ENCODE measurements at regions not wholly inside any gene's neighbourhood (a gene's known extent, or its start where the extent isn't known, plus 50 kb on each side); places are given as distances from the start of the nearest gene placed in this dataset.

- Histone ChIP-seq H3K4me2 (no peak overlapping the region), H3K27me3 (ENCODE audit: insufficient read depth) (no peaks in the 10 kb centered on the region)
- POLR2A ChIA-PET, result no interaction called here
These were observed 385.2 kb downstream of the GASK1B start for GRCh38 chr4:157787618-157788017.

GRCh38 chr4:157781361-157781760 is 391.5 kb downstream of the GASK1B start:
- no peak overlapping the region for H3K4me3 ChIP-seq (ENCODE audit: low read depth in 2 of 2, low read length in 1 of 2)
- POLR2A ChIA-PET, result no interaction called here
- H3K9ac ChIP-seq, result no peak overlapping the region
- H3F3A ChIP-seq (replicated peaks; ENCODE audit: insufficient read depth), result no peaks in the 10 kb centered on the region
- no peaks in the 10 kb centered on the region for H3K4me1 ChIP-seq (ENCODE audit: control insufficient read depth in 1 of 2, insufficient read depth in 2 of 2, low read depth in 1 of 2, low read length in 1 of 2)
- H3K36me3 ChIP-seq (replicated peaks in 1 of 2; ENCODE audit: control insufficient read depth in 1 of 2, insufficient read depth in 2 of 2, low read length in 1 of 2), result no peaks in the 10 kb centered on the region
- H3K79me2 ChIP-seq (ENCODE audit: insufficient read depth), result no peaks in the 10 kb centered on the region
- CTCF ChIA-PET, result no interaction called here
- H3K27ac ChIP-seq (ENCODE audit: low read depth in 2 of 2, low read length in 1 of 2), result no peak overlapping the region
- H3K27me3 ChIP-seq (ENCODE audit: insufficient read depth), result no peaks in the 10 kb centered on the region
- no peaks in the 10 kb centered on the region for H4K20me1 ChIP-seq (ENCODE audit: insufficient read depth)
- no peaks in the 10 kb centered on the region for H3K9me3 ChIP-seq
- WGBS (ENCODE audit: low lambda C conversion rate), result 24% methylated on average over 2 of the region's 2 CpGs
- H3K4me2 ChIP-seq, result no peak overlapping the region
- no peaks in the 10 kb centered on the region for H3K9me2 ChIP-seq
- no peak overlapping the region for H2AFZ ChIP-seq (ENCODE audit: low read depth)
- no peak for TF ChIP-seq NRF1 (IDR thresholded peaks at IDR 0.05; ENCODE audit: low read depth, low read length)
- TF ChIP-seq FOXM1 (IDR thresholded peaks at IDR 0.05; ENCODE audit: low read depth), result no peak
- TF ChIP-seq EZH2phosphoT487 (IDR thresholded peaks at IDR 0.05; ENCODE audit: borderline replicate concordance, low read depth), result no peak
- no peak for TF ChIP-seq MAX (IDR thresholded peaks at IDR 0.05; ENCODE audit: low read depth)
- no peak for TF ChIP-seq USF1 (IDR thresholded peaks at IDR 0.05; ENCODE audit: borderline replicate concordance, low read depth)
- TF ChIP-seq FOSL2 (IDR thresholded peaks at IDR 0.05; ENCODE audit: borderline replicate concordance, low read depth), result no peak
- no peak for TF ChIP-seq RFX5 (IDR thresholded peaks at IDR 0.05; ENCODE audit: low read length)
- TF ChIP-seq TCF12 (IDR thresholded peaks at IDR 0.05), result no peak
- no peak for DNase-seq

More at GRCh38 chr4:157787618-157788017, 385.2 kb downstream of the GASK1B start:
- no peaks in the 10 kb centered on the region for H3K4me1 ChIP-seq (ENCODE audit: control insufficient read depth in 1 of 2, insufficient read depth in 2 of 2, low read depth in 1 of 2, low read length in 1 of 2)
- no peaks in the 10 kb centered on the region for H3K79me2 ChIP-seq (ENCODE audit: insufficient read depth)
- H3K9me2 ChIP-seq, result no peaks in the 10 kb centered on the region
- no peaks in the 10 kb centered on the region for H3K9me3 ChIP-seq
- no peaks in the 10 kb centered on the region for H3F3A ChIP-seq (replicated peaks; ENCODE audit: insufficient read depth)
- H3K9ac ChIP-seq, result no peak overlapping the region
- H3K27ac ChIP-seq (ENCODE audit: low read depth in 2 of 2, low read length in 1 of 2), result no peak overlapping the region
- no peaks in the 10 kb centered on the region for H3K36me3 ChIP-seq (replicated peaks in 1 of 2; ENCODE audit: control insufficient read depth in 1 of 2, insufficient read depth in 2 of 2, low read length in 1 of 2)
- 34% methylated on average over 2 of the region's 2 CpGs for WGBS (ENCODE audit: low lambda C conversion rate)
- TF ChIP-seq TAF1 (IDR thresholded peaks at IDR 0.05; ENCODE audit: borderline replicate concordance, low read depth, low read length) (no peak), SIN3A (IDR thresholded peaks at IDR 0.05; ENCODE audit: borderline replicate concordance, low read depth, low read length) (no peak), FOXJ3 (CRISPR knock-in tag; IDR thresholded peaks at IDR 0.05) (no peak), POLR2AphosphoS5 (IDR thresholded peaks at IDR 0.05; ENCODE audit: low read depth, low read length) (no peak), NFIC (IDR thresholded peaks at IDR 0.05; ENCODE audit: borderline replicate concordance) (no peak), USF2 (IDR thresholded peaks at IDR 0.05; ENCODE audit: borderline replicate concordance, low read depth, low read length) (no peak), RXRA (IDR thresholded peaks at IDR 0.05; ENCODE audit: borderline replicate concordance, low read depth) (no peak), EP300 (IDR thresholded peaks at IDR 0.05; ENCODE audit: borderline replicate concordance in 1 of 2, low read depth in 1 of 2, low read length in 1 of 2) (no peak)
- no peak for DNase-seq
- H2AFZ ChIP-seq (ENCODE audit: low read depth), result no peak overlapping the region
- H3K4me3 ChIP-seq (ENCODE audit: low read depth in 2 of 2, low read length in 1 of 2), result no peak overlapping the region
- CTCF ChIA-PET, result no interaction called here
- no peaks in the 10 kb centered on the region for H4K20me1 ChIP-seq (ENCODE audit: insufficient read depth)
